A549 (cell line): ENCODE measurements at regions not wholly inside any gene's neighbourhood (a gene's known extent, or its start where the extent isn't known, plus 50 kb on each side); places are given as distances from the start of the nearest gene placed in this dataset.
"Not testable (repeated sequence)": the region's sequence is repeated elsewhere in the genome, so short reads cannot be mapped to it uniquely, and the experiment has no call there.

Source experiments
- CHD4 ChIP-seq: fragments of 200-600 bp; sonication (generic); IDR thresholded peaks from 2 replicates; pipeline ENCODE4 v1.6.1; 2016; ENCODE audit warnings: antibody characterized with exemption, mild to moderate bottlenecking, borderline replicate concordance
- CTCF ChIP-seq: fragments of >200 bp; sonication (Bioruptor Twin); formaldehyde crosslinking; IDR thresholded peaks from 3 replicates; pipeline ENCODE4 v1.5.1; 2016
- EP300 ChIP-seq, 2 experiments: fragments of >200 bp; sonication (Bioruptor Twin); formaldehyde crosslinking; IDR thresholded peaks; 2 replicates in 1 of 2; 3 replicates in 1 of 2; pipeline ENCODE4 v1.6.1; 2016 to 2017
- FOSB ChIP-seq: fragments of 250-450 bp; sonication (Bioruptor Pico); IDR thresholded peaks from 2 replicates; pipeline ENCODE4 v1.5.0; 2020; ENCODE audit warnings: mild to moderate bottlenecking, moderate library complexity
- KDM1A ChIP-seq: fragments of 200-600 bp; sonication (generic); IDR thresholded peaks from 2 replicates; pipeline ENCODE4 v1.6.1; 2016; ENCODE audit warnings: low read depth, mild to moderate bottlenecking
- MAFK ChIP-seq: fragments of 450-650 bp; IDR thresholded peaks from 2 replicates; pipeline ENCODE4 v1.6.1; 2014; ENCODE audit not compliant: partially characterized antibody
- MYC ChIP-seq: IDR thresholded peaks from 2 replicates; pipeline ENCODE4 v1.6.1; 2012; ENCODE audit warnings: mild to moderate bottlenecking, inconsistent platforms, low read length, improper control_type of control experiment, borderline replicate concordance
- NFE2L2 ChIP-seq: fragments of 150-350 bp; conservative IDR thresholded peaks from 2 replicates; pipeline ENCODE4 v1.6.1; 2014; ENCODE audit warnings: low read length
- POLR2A ChIP-seq: IDR thresholded peaks from 2 replicates; pipeline ENCODE4 v1.6.1; 2012; ENCODE audit warnings: mild to moderate bottlenecking, low read length
- RAD21 ChIP-seq, 2 experiments: fragments of >200 bp in 1 of 2; sonication (Bioruptor Twin) in 1 of 2; formaldehyde crosslinking in 1 of 2; IDR thresholded peaks in 1 of 2; conservative IDR thresholded peaks in 1 of 2; 2 replicates in 1 of 2; 3 replicates in 1 of 2; pipeline ENCODE4 v1.6.1; 2012 to 2018; ENCODE audit warnings: inconsistent platforms in 1 of 2
- REST ChIP-seq: fragments of 200-600 bp; sonication (generic); IDR thresholded peaks from 2 replicates; pipeline ENCODE4 v1.6.1; 2016; ENCODE audit warnings: antibody characterized with exemption, mild to moderate bottlenecking, moderate library complexity
- RFX5 ChIP-seq: fragments of 450-650 bp; IDR thresholded peaks from 2 replicates; pipeline ENCODE4 v1.7.1; 2014; ENCODE audit warnings: antibody characterized with exemption, mild to moderate bottlenecking, moderate library complexity
- TF ChIP-seq, protein P1 (sequence below): IDR thresholded peaks from 2 replicates; pipeline ENCODE4 v1.6.1; 2012; ENCODE audit warnings: low read depth, borderline replicate concordance
- TF ChIP-seq, protein P2 (sequence below): IDR thresholded peaks from 2 replicates; pipeline ENCODE4 v1.6.1; 2012

GRCh38 chr15:77900331-77900963 lies 177.1 kb downstream of the TBC1D2B start:
- not testable (repeated sequence) for TF ChIP-seq POLR2A; MAFK; EP300 (IDR thresholded peaks at IDR 0.05); NFE2L2; MYC; CHD4; FOSB (CRISPR knock-in tag); RAD21 (conservative IDR thresholded peaks at IDR 0.05 in 1 of 2, IDR thresholded peaks at IDR 0.05 in 1 of 2); RFX5; KDM1A; REST
- TF ChIP-seq CTCF, result peak; percentile 40; the same call in 2 of the 3 replicates
- TF ChIP-seq, protein P1, sequence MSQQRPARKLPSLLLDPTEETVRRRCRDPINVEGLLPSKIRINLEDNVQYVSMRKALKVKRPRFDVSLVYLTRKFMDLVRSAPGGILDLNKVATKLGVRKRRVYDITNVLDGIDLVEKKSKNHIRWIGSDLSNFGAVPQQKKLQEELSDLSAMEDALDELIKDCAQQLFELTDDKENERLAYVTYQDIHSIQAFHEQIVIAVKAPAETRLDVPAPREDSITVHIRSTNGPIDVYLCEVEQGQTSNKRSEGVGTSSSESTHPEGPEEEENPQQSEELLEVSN, result not testable (repeated sequence)
- TF ChIP-seq, protein P2, sequence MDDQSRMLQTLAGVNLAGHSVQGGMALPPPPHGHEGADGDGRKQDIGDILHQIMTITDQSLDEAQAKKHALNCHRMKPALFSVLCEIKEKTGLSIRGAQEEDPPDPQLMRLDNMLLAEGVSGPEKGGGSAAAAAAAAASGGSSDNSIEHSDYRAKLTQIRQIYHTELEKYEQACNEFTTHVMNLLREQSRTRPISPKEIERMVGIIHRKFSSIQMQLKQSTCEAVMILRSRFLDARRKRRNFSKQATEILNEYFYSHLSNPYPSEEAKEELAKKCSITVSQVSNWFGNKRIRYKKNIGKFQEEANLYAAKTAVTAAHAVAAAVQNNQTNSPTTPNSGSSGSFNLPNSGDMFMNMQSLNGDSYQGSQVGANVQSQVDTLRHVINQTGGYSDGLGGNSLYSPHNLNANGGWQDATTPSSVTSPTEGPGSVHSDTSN, result not testable (repeated sequence)
